HG03342 (cell line): ENCODE measurements at regions not wholly inside any gene's neighbourhood (a gene's known extent, or its start where the extent isn't known, plus 50 kb on each side); places are given as distances from the start of the nearest gene placed in this dataset.
"Not testable (repeated sequence)": the region's sequence is repeated elsewhere in the genome, so short reads cannot be mapped to it uniquely, and the experiment has no call there.

ENCODE experiments used
- ATAC-seq: cut with Tn5 transposase; IDR thresholded peaks from one replicate; pipeline ENCODE4 v1.9.1; 2021; ENCODE audit warnings: mild to moderate bottlenecking, moderate library complexity; ENCODE audit not compliant: unreplicated experiment

DNA sequence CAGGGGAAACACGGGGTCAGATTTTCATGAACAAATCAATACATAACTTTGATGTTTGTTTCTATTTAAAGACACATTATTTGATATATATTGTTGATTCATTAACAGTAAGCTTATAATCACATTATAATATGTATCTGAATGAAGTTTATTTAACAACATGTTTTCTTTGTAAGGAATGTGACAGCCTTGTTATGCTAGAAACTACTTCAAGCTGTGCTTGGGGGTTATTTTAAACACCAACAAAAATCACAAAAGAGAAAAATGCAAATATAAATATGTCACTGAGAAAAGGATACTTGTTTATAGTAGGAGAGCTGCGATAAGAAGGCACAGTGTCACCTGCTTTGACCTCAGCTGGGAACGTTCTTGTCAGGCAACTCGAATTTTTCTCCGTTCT is 354.6 kb upstream of the AGA start:
- ATAC-seq = no peak

GRCh38 chr4:177798161-177798560 is 355.9 kb upstream of the AGA start:
- ATAC-seq = no peak

GRCh38 chr4:177802162-177802561 is 359.9 kb upstream of the AGA start:
- no peak for ATAC-seq

- no peak for ATAC-seq
These were observed 360.4 kb upstream of the AGA start for GRCh38 chr4:177802661-177803060.

DNA sequence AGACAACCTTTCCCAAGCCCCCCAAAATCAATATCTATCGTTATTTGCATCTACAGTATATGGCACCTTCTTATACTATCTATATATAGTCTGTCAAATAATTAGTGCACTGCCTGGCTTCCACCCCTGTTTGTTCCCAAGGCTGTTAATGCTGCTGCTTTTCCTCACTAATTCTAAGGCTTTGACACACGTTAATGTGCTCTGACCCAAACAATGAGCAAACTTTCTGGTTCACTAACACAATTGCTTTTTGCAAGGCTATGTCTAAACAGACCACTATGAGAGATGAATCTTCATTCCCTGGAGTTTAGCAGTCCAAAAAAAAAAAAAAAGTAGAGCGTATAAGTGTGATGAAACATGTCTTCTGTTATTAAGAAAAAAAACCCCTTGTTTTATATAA is 360.9 kb upstream of the AGA start:
- ATAC-seq = no peak

- ATAC-seq = no peak
These were observed 367.6 kb upstream of the AGA start for GRCh38 chr4:177809791-177810190.

DNA sequence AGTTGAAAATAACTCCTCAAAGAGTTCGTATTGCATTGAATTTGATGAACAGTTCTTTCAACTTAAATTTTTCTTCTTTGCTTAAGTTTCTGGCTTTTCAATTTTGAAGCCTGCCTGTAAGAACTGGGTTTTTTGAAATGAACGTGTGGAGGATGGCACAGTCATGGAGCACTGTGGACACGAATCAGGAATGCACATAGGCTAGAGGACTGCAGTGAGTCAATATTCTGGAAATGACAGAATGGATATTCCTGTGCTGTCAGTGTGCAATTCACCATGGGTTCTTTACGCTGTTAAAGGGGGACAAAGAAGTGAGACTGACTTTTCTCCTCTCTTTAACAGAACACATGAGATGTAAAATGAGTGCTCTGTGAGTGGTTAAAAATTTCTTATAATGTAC is 368.0 kb upstream of the AGA start:
- ATAC-seq = no peak

- not testable (repeated sequence) for ATAC-seq
These were observed 376.2 kb upstream of the AGA start for GRCh38 chr4:177818392-177818791.

- no peak for ATAC-seq
These were observed 384.7 kb upstream of the AGA start for GRCh38 chr4:177826973-177827372.

- no peak for ATAC-seq
These were observed 399.0 kb upstream of the AGA start for GRCh38 chr4:177841258-177841657.

DNA sequence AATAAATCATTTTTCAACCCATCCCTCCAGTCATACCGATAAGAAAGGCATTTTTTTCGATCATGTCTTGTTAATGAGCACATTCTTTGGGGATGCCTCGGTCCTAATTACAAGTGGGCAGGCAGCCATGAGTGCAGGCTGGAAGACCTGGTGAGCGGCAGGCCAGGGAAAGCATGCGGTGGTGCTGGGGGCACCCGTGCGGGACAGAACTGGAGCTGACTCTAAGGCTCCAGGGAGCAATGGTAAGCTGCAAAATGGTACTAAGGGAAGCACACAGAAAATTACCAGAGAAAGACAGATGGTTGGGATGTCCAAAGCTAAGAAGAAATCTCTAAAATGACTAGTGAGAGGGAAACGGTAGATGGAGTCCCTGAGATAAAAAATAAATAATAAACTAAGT is 411.0 kb upstream of the AGA start:
- no peak for ATAC-seq

DNA sequence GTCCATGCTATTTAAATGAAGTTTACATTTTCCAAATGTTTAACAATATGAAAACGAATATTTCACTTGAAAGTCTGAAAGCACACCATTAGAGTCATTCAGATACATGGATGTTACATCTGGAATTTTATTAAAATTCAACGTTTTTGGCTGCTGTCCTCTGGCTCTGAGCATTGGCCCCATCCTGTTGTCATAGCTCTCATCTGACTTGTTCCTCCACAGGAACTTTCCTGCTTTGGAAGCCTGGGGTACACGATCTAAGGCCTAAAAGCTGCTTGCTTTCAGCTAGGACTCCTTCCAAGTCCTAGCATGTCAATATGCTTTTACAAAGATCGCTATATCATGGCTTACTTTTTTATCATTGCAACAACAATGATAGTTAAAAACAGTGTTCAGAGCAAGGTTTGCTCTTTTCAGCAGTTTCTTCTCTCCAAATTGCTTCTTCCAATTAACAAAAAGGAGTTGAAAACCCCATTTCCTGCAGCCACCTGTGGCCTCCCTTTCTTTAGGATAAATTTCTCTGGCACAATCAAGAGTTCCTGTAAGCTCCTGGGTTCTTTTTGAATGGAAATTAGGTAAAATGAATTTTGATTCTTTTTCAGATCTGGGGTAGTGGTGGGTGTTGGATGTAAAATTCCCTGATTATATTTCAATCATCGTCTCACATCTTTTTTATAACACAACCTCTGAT is 413.4 kb upstream of the AGA start:
- no peak for ATAC-seq

- ATAC-seq = no peak
These were observed 417.9 kb upstream of the AGA start for GRCh38 chr4:177860171-177860570.

DNA sequence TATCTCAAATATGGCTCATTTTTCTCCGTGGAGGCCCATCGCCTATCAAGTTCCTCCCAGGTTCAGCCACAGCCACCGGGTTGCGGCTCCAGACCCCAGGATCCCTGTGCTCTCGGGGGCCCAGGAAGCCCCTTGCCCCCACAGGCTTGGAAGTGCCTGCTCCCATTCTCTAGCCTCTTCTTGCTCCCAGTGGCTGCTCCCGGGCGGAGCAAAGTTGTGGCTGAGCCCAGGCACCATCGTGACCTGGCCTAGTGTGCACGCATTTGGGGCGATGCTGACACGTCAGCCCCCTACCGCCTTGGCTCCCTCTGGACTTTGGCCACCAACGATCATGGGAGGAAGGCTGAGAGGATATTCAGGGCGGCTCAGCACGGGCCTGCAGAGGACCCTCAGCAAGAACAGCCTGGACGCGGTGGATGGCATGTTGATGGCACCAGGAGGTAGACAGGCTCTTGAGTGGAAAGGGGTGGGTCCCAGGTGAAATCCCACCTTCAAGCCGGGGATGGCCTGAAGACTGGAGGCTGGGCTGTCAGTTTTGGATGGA is 419.4 kb upstream of the AGA start:
- ATAC-seq = no peak

DNA sequence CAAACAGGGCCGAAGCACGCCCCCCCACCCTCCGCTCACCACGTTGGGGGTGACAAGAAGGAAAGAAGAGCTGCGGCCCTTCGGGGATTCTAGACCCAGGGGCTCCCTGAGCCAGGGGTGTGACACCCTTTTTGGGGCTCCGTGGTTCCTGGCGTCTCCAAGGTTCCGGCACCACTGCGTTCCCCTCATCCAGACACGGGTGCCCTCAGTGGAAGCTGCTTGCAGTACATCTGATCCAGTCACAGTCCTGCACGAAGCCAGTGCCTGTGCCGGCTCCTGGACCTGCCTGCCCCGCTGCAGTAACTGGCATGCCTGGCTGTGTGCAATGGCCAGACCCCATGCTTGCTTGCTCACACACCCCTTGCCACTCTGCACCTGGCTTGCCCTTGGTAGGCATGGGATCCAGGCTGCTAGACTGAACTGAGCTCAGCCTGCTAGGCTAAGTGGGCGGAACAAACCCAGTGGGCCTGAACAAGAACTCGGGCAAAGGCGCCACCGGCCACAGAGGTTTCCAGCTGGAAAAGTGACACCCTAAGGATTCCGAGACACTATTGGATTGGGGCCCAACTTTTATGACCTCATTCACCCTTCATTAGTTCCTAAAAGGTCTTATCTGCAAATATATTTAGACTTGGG is 420.4 kb upstream of the AGA start:
- no peak for ATAC-seq

DNA sequence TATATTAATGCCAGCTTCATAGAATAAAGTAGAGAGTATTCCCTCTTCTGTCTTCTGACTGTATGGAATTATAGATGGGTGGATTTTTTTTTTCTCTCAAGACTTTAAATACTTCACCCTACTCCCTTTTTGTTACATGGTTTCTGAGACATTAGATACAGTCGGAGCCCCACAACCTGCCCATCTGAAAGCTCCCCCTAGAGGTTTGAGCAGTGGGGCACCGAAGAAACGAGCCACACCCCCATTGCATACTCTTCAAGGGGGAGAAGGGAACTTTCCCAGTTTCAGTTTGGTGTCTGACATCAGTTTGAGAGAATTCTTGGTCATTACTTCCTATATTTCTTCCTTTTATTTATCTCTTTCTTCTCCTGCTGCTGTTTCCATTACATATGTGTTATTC is 437.6 kb upstream of the AGA start:
- no peak for ATAC-seq

GRCh38 chr4:177895136-177895535 is 452.9 kb upstream of the AGA start:
- no peak for ATAC-seq

DNA sequence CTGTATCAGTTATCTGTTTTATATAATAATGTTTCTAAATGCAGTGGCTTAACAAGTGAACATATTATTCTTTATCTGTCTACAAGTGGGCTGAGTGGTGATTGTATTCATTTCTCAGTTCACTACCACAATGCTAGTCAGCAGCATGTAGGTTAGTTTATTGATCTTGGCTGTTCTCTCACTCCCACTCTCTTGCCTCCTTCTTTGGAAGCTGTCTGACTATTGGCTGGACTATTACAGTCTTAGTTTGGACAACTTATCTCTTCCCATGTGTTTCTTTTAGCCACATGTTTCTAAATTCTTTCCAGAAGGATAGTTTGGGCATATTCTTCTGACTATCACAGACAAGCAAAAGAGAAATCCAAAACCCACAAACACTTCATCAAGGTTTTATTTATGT is 459.5 kb upstream of the AGA start:
- ATAC-seq = no peak

GRCh38 chr4:177902386-177902785 is 460.1 kb upstream of the AGA start:
- no peak for ATAC-seq

DNA sequence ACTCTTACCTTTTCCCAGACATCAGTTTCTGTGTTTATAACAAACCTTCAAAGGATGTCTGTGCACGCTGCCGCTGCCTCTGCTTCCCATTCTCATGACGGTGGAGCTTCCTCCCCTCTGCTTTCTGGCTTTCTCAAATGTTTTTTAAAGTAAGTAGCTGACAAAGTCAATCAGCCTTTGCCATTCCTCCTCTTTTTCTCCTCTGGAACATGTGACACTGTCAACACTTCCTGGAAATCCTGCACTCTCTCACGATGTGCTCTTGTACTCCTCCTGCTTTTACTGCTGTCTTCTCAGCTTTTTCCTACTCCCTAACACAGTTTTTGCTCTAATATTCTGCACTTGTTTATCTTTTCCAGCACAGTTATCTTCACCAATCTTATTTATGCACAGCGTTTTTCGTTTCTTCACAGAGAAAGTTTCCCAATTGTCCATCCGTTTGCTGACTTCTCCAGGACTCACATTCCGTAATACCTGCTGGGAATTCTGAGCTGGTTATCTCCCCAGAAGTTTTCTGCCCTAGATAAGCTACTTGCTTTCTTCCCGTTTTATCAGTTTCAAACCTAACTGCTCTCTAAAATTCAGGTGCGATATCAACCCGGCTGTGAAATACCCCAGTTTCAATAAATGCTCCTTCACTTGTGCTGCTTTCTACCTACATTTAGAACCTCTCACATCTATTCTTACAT is 465.6 kb upstream of the AGA start:
- no peak for ATAC-seq

GRCh38 chr4:177921715-177922114 is 479.5 kb upstream of the AGA start:
- no peak for ATAC-seq

GRCh38 chr4:177923888-177924287 is 481.7 kb upstream of the AGA start:
- no peak for ATAC-seq
